ENCODE measurements at regions not wholly inside any gene's neighbourhood (a gene's known extent, or its start where the extent isn't known, plus 50 kb on each side); places are given as distances from the start of the nearest gene placed in this dataset.
"Not testable (repeated sequence)": the region's sequence is repeated elsewhere in the genome, so short reads cannot be mapped to it uniquely, and the experiment has no call there.

DNA sequence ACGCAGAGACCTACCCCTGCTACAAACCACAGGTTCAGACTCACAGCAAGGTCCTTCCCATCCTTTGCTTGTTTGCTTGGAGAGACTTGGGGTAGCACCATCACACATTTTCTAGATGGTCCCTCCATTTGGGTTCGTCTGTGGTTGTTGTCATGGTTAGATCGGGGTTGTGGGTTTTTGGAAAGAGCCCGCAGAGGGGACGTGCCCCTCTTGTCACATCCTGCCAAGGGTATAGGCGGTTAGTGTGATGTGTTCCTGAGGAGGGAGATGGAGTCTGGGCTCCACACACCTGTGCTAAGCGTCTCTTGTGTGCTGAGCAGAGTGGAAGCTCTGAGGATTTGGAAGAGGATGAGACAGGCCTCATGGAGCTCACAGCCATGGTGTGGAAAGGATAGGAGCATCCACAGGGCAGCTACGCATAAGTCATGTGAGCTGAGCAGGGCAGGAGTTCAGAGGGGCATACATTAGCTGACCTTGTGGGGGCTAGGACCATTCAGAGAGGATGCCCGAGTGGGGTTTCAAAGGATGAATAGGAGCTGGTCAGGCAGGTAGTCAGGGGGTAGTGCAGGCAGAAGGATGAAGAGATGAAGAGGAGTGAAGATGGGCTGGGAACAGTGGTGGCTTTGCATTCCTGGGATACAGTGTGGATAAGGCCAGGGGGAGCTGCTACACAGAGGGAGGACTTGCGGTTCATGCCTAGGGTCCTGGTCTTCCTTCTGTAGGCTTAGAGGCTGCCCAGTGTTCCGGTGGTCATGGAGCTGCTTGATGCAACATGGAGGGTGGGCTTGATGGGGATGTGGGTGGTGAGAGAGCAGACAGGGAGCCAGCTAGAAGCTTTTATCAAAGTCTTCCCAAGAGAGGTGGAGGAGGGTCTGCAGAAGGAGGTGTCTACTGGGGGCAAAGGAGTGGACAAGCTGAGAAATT is 62.9 kb downstream of the ACKR3 start:
- DNase-seq (ENCODE audit: low spot score), result no peak

DNA sequence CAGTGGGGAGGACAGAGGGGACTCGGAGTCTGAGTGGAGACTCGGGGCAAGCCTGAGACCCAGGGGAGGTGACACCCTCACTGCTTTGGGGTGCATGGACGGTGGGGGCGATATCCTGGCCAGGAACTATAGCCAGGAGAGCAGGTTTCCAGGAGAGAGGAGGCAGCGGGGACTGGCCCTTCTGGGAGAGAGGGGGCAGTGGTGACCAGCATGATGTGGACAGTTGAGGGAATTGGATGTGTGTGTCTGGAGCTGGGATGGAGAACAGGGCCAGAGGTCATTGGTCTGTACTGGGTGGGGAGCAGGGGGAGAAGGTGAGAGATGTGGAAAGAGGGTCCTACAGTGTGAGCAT is 63.6 kb downstream of the ACKR3 start:
- DNase-seq (ENCODE audit: low spot score), result no peak

DNA sequence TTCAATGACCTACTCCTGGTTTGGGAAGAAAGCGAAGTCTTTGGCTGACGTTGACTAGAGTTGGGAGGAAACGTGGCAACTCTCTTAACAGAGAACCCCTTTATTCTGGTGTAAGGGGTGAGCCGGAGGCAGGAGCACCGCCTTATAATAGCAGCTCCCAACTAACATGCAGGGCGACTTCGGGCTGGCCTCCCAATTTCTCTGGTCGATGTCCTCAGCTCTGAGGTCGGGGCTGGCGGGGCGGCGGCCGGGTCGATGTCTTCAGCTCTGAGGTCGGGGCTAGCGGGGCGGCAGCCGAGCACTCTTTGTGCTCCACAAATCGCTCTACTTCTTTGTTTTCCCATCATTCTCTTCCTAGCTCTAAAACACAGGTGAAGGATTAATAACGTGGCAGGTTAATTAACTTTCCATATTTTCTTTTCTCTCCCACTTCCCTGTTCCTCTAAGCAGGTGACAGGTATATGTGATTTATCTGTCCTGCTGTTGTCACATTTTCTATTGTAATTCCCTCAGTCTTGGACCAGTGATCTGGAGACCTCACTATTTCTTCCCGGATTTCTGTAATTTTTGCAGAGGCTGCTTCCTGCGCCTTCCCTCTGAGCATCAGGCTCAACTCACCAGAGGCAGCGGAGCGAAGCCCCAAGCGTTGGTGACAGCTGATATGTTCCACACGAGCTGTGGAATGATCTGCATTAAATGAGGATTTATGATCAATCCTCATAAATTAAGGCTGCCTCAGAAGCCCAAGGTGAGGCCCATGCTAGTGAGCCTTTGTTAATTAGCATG is 64.3 kb downstream of the ACKR3 start:
- no peak for DNase-seq (ENCODE audit: low spot score)

DNA sequence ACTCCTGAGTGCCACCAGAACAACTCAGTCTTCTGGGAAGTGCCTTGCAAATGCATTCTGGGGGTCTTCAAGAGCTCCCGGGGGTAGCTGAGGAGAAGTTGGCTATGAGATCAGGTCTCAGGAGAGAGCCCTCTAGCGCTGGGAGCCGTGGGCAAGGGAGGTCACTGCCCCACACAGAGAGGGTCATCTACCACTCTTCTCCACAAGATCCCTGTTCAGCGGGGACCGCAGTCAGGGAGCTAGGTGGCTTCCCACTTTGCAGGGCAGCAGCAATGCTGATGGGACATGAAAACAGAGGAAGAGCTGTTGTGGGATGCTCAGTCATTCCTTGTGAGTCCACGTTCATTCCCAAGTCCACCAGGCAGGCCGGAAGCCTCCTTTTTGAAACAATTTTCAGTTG is 66.6 kb downstream of the ACKR3 start:
- DNase-seq (ENCODE audit: low spot score), result no peak

DNA sequence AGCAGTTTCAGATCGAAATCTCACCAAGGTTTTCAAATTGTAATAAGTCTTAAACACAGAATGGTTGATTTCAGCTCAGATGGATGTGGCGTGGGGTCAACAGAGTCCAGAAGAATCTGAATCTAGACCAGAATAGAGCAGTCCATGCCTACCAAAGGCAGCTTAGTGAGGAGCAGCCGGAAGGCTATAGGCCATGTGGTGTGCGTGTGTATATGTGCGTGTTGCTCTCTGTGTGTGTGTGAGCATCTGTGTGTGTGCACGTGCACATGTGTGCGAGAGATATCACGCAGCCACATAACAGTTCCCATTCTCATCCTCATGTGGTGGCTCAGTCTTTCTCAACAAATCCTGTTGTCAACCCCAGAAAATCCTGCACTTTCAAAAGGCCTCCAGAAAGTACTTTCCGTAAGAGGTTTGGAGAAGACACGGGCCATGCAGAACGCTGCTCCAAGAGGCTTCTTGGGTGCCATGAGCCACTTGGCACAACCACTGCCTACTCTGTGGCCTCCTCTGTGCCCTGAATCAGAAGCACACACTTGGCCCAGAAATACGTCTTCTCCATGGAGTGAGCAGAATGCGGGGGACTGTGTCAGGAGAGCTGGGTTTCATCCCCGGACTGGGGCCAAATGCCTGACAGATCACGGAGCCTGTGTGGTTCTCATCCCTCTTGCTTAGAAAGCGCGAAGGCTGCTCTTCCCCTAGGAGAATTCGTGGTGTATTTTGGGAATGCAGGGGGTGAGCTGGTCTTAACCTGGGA is 67.3 kb downstream of the ACKR3 start:
- DNase-seq (ENCODE audit: low spot score), result peak; percentile 66

DNA sequence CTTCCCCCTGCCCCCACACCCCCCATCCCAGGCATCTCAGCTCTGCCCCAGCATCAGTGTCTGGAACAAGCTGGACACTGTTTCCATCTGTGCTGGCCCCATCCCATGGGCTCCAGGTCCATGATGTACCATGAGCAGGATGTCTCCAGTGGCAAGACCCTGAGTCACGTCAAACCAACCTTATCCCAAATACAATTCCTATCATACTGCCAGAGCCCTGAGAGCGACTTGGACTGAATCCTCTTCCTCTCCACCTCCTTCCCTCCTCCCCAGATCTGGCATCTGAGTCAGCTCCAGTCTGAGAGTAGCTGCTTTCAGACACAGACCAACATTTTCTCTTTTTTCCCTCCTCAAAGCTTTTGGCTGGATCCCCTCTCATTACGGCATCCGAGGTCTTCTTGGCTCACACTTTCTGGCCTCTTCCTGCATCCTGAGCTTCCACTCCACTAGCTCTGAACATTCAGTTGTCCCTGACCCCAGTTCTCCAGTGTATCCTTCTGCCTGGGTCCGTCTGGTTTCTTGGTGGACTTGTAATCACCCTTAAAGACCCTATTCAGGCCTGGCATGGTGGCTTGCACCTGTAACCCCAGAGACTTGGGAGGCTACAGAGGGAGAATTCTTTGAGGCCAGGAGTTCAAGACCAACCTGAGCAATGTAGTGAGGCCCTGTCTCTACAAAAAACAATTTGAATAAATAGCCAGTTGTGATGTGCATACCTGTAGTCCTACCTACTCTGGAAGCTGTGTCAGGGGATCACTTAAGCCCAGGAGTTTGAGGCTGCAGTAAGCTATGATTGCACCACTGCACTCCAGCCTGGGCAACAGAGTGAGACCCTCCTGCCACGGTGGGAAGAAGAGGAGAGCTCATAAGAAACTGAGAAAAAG is 68.3 kb downstream of the ACKR3 start:
- DNase-seq (ENCODE audit: low spot score), result no peak

DNA sequence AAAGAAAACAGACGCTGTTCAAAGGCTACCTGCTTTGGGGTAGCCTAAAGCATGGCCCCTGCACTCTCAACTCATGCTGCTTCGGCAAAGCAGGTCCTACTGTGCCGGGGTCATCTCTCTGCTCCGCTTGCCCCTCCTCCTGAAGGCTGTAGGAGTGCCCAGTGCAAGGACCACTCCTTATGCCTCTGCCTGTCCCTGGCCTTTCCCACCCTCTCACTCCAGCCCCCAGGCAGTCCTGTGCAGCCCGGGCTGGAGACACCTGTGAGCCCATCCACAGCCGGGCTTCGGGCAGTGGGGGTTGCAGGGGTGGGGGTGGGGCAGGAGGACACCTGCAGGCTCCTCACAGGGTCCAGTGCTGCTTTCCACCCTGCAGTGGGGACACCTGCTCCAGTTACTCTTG is 69.1 kb downstream of the ACKR3 start:
- no peak for DNase-seq (ENCODE audit: low spot score)

DNA sequence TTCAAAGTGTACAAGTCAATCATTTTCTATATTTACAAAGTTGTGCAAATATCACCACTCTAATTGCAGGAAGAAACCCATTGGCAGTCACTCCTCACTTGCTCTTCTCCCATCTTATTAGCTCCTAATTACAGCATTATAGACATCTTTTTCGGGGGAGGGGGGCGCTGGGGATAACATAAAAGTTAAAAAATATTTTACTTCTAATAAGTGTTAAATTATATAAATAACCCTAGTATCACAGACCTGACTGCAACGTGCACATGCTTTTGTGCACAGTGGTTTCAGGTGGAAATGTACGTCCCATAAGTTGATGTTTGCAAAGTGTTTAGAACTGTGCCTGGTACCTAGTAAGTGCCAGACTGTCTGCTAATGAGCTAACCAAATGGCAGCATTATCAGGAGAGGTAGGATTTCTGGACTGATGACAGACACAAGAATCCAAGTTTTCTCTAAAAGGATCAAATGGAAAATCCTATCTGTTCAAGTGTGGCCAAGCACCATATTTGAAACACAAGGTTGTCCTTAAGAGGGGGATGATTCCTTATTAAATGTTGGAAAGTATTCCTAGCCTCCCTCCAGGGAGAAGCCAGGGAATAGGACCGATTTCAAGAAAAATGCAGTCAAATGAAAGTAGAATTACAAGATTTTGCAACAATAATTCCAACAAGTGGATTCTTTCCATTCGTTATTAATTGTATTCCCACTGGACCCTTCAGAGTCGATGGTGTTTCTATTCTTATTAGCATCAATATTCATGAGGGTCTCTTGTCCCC is 70.0 kb downstream of the ACKR3 start:
- DNase-seq (ENCODE audit: low spot score), result no peak

DNA sequence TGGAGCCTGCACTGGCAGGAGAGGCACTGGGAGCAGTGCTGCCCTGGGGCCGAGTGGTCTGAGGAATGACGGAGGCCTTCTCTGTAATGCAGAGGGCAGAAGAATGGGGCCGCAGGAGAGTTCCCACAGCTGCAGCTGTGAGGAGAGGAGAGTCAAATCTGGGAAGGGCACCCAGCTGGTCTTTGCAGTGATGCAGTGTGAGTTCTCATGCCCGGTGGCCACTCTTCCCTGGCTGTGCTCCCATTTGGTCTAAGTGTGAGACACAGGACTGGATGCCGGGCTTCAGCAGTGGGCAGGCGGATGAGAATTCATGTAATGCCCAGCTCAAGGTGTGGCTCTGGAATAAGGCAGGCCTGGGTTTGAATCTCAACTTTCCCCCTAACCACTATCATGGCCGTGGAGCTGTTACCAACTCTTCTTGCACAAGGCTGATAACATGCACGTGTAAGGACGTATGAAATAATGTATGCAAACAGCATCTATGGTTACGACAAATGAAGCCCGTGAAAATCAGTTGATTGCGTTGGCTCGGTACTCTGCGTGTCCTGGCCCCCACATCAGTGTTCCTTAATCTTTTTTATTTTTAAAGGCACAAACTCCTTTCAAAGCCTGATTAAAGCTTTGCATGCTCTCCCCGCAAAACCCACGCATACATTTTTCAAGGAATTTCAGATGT is 71.6 kb downstream of the ACKR3 start:
- DNase-seq (ENCODE audit: low spot score), result no peak

DNA sequence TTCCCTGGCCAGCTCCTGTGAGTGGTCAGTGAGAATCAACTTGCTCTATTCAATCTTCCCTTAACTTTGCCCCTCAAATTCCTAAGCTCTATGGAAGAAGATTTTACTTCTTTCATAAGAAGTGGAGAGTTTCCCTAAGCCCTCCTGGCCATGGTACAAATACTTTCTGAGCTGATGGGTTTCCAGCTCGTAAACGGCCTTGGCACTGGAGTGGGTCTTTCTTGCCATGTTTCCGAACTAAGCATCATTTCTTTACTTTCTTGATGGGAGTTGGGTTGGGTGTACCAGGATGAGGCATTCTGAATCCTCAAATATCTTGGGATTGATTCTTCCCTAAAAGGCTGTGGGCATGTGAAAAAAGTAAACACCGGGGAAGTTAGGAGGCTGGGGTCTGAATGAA is 72.5 kb downstream of the ACKR3 start:
- no peak for DNase-seq (ENCODE audit: low spot score)

DNA sequence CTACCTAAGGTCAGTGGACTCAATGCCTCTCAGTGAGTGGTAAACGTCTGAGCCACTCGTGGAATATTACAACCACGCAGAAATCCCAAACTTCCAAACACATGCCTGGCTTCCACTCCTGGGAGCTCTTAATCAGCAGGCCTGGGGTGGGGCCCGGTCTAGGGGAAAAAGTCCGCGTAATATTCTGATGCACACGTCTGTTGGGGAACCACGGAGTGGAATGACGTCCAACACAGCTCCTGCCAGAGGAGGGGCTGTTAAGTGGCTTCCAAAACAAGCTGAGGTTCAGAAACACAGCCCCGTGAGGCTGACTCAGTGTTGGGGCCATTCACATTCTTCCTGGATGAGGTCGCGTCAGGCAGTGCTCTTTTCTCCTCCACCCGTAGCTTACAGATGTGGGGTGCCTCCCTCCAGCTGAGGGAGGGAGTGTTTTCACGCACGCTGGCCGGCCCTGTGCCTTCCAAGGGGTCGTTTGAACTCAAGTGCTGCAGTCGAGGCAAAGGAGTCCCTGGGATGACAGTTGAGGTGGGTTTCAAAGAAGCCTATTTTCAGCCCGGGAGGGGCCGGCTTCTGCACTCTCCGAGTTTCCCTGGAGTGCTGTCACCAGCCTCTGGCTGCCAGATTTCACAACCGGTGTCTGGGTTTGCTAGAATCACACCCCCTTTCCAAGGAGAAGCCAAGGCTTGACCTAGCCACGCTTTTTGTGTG is 73.1 kb downstream of the ACKR3 start:
- peak; percentile 82 for DNase-seq (ENCODE audit: low spot score)

DNA sequence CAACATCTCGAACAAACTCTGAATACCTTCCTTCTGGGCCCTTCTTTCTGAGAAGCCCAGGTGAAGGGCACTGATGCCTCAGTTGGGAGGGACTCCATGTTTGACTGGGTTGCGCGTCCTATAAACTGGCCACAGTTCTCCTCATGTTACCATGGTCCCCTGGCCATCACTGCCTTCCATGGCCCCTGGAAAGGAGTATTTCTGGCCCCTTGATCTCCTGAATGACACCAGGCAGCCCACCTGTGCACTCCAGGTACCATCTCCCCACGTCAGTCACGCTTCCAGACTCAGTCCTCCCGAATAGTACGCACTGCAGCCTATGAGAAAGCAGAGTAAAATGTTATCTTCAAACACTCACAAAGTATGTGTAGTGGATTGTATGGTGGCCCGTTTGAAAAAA is 73.9 kb downstream of the ACKR3 start:
- no peak for DNase-seq (ENCODE audit: low spot score)

DNA sequence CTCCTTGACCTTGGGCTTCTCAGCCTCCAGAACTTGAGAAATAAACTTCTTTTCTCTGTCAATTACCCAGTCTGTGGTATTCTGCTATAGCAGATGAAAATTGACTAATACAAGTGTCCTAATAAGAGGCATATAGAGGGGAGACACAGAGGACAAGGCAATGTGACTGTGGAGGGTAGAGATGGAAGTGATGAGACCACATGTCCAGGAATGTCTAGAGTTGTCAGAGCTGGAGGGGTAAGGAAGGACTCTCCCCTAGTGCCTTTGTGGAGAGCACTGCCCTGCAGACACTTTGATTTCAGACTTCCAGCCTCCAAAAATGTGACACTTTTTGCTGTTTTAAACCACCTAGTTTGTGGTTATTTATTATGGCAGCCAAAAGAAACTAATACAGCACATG is 74.4 kb downstream of the ACKR3 start:
- no peak for DNase-seq (ENCODE audit: low spot score)

DNA sequence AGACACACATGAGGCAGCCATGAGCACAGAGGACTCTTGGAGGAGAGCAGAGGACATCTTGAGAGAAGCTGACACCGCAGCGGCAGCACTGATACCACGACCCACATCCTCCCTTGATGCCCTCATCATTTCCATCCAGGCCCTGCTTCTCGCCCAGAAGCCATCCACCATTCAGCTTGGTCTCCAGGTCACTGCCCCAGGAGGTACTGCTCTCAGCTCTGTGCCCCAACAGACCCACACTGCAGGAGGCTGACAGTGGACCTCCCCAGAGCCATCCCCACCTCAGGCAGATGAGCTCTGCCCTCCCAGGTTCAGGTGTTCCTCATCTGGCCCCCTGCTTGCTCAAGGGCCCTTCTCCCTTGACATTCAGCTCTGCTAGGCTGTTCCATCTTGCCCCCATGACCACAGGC is 74.9 kb downstream of the ACKR3 start:
- DNase-seq (ENCODE audit: low spot score), result no peak

DNA sequence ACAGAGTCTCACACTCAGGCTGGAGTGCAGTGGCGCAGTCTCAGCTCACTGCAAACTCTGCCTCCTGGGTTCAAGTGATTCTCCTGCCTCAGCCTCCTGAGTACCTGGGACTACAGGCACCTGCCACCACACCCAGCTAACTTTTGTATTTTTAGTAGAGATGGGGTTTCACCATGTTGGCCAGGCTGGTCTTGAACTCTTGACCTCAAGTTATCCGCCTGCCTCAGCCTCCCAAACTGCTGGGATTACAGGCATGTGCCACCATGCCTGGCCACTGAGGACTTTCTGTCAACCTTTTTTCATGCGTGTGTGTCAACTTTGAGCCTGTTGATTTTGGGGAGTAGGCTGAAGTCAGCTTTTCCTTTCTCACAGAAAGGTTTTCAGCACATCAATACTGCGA is 75.5 kb downstream of the ACKR3 start:
- not testable (repeated sequence) for DNase-seq (ENCODE audit: low spot score)

DNA sequence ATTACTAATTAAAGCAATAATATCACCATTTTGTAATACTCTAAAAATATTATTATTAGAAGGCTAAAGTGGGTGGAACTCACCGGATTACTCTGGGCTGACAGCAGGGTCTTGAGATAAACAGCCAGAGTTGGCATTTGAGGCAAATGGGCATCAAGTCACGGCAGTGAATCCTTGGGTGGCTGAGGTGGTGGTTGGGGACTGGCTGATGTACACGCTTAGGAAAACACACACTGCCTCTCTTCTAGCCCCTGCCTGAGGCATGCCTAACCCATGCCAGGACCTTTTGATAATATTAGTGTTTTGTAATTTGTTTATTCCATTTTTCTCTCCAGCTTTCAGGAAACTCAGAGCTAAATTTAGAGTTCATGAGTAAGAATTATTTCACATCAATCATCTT is 76.8 kb downstream of the ACKR3 start:
- DNase-seq (ENCODE audit: low spot score), result no peak

DNA sequence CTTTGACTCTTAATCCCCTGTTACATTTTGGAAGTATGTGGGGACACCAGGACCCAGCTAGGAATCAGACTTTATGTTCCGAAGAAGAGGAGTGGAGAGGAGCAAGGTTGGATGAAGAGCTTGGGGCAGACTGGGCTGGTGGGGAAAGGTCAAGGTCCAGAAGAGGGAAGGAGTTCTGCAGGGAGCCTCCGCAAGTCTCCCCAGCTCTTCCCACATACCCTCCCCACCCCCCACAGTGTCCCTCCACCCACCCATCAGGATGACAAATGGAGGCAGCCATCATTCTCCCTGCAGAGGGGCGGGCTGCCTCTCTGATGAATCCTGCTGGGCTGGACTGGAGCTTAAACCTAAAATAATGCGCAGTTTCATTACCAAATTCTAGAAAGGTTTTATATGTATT is 77.2 kb downstream of the ACKR3 start:
- DNase-seq (ENCODE audit: low spot score), result no peak

DNA sequence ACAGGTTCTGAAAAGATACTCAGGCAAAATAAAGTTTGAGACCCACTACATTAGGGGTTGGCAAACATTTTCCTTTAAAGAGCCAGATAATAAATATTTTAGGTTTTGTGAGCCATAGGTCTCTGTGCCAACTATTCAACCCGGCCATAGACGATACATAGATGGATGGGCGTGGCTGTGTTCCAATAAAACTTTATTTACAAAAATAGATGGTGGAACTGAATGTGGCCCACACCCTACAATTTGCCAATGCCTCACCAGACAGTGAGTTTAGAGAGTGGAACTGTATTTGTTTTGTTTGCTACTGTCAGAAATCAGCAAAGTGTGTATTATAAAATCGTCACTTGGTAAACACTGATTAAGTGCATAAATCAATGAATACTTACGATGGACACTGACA is 78.0 kb downstream of the ACKR3 start:
- no peak for DNase-seq (ENCODE audit: low spot score)

DNA sequence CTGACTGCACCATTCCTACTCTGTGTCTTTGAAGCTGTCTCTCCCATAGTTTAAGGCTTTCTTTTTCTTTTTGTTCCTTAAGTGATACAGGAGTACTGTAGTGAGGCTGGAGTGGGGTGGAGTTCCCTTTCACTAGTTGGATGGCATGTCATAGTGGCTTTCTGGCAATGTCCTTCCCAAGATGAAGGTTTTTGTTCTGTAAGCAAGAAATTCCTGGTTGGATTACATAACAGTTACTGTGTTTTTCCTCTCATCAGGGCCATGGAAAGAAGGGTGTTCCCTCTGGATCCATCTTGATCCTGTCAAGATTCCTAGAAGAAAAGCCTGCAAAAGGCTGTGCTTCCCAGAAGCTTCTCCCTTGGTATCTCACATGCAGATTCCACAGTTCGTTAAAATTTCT is 84.2 kb downstream of the ACKR3 start:
- no peak for DNase-seq (ENCODE audit: low spot score)
